ENCODE measurements at regions not wholly inside any gene's neighbourhood (a gene's known extent, or its start where the extent isn't known, plus 50 kb on each side); places are given as distances from the start of the nearest gene placed in this dataset.

GRCh38 chr12:131455218-131455506 is 255.7 kb upstream of the SFSWAP start:
- DNase-seq (ENCODE audit: unreplicated experiment) = no peak
- BruUV-seq (replicated peaks) = no TSS peak
- peaks cover 5% of the 10 kb centered on the region for H3K4me1 Mint-ChIP-seq (ENCODE audit: insufficient read depth, unreplicated experiment)
- no peak overlapping the region for H3K27ac Mint-ChIP-seq (ENCODE audit: low read depth, unreplicated experiment)
- H3K9me3 Mint-ChIP-seq (ENCODE audit: unreplicated experiment) = no peaks in the 10 kb centered on the region
- no peak for TF ChIP-seq CTCF (IDR thresholded peaks at IDR 0.05; ENCODE audit: unreplicated experiment)
- ChIA-PET CTCF (interaction anchor here (0.6 to 7.7 kb wide), 19 partner anchors 8 to 413 kb away, joined by 3 to 104 read pairs (median 5); no protein-coding TSS in a partner anchor), POLR2A (interaction anchor here (1.7 kb wide), 1 partner anchor 350 kb away, joined by 6 read pairs; no protein-coding TSS in a partner anchor)
- intact Hi-C loops (cut with micrococcal nuclease) = loop anchor here (2.0 kb wide), 1 partner anchor 538 kb away; no protein-coding TSS in a partner anchor
- no peaks in the 10 kb centered on the region for H3K36me3 Mint-ChIP-seq (ENCODE audit: insufficient read depth, unreplicated experiment)
- H3K27me3 Mint-ChIP-seq (ENCODE audit: insufficient read depth, unreplicated experiment) = peaks cover 49% of the 10 kb centered on the region
- H3K4me3 Mint-ChIP-seq (ENCODE audit: unreplicated experiment) = no peak overlapping the region

GRCh38 chr12:131455581-131456110 is 255.2 kb upstream of the SFSWAP start:
- H3K36me3 Mint-ChIP-seq (ENCODE audit: insufficient read depth, unreplicated experiment) = no peaks in the 10 kb centered on the region
- H3K4me3 Mint-ChIP-seq (ENCODE audit: unreplicated experiment) = no peak overlapping the region
- no TSS peak for BruUV-seq (replicated peaks)
- no peaks in the 10 kb centered on the region for H3K9me3 Mint-ChIP-seq (ENCODE audit: unreplicated experiment)
- H3K27ac Mint-ChIP-seq (ENCODE audit: low read depth, unreplicated experiment) = no peak overlapping the region
- CTCF ChIA-PET = interaction anchor here (0.6 to 7.7 kb wide), 14 partner anchors 8 to 1106 kb away, joined by 3 to 104 read pairs (median 5); no protein-coding TSS in a partner anchor
- no peak for DNase-seq (ENCODE audit: unreplicated experiment)
- POLR2A ChIA-PET = no interaction called here
- peaks cover 5% of the 10 kb centered on the region for H3K4me1 Mint-ChIP-seq (ENCODE audit: insufficient read depth, unreplicated experiment)
- peaks cover 54% of the 10 kb centered on the region for H3K27me3 Mint-ChIP-seq (ENCODE audit: insufficient read depth, unreplicated experiment)
- TF ChIP-seq CTCF (IDR thresholded peaks at IDR 0.05; ENCODE audit: unreplicated experiment) = no peak
- intact Hi-C loops (cut with micrococcal nuclease) = loop anchor here (2.0 kb wide), 1 partner anchor 539 kb away; no protein-coding TSS in a partner anchor

GRCh38 chr12:131456301-131457027 is 254.4 kb upstream of the SFSWAP start:
- Mint-ChIP-seq H3K36me3 (ENCODE audit: insufficient read depth, unreplicated experiment) (no peaks in the 10 kb centered on the region), H3K27ac (ENCODE audit: low read depth, unreplicated experiment) (no peak overlapping the region), H3K9me3 (ENCODE audit: unreplicated experiment) (no peaks in the 10 kb centered on the region), H3K27me3 (ENCODE audit: insufficient read depth, unreplicated experiment) (peaks cover 54% of the 10 kb centered on the region), H3K4me3 (ENCODE audit: unreplicated experiment) (no peak overlapping the region), H3K4me1 (ENCODE audit: insufficient read depth, unreplicated experiment) (peaks cover 5% of the 10 kb centered on the region)
- intact Hi-C loops (cut with micrococcal nuclease) = no loop called here
- BruUV-seq (replicated peaks) = no TSS peak
- CTCF ChIA-PET = interaction anchor here (1.3 to 7.7 kb wide), 2 partner anchors 9 to 351 kb away, joined by 3 to 104 read pairs; no protein-coding TSS in a partner anchor
- no peak for DNase-seq (ENCODE audit: unreplicated experiment)
- no peak for TF ChIP-seq CTCF (IDR thresholded peaks at IDR 0.05; ENCODE audit: unreplicated experiment)
- POLR2A ChIA-PET = no interaction called here

GRCh38 chr12:131457028-131457310 is 253.9 kb upstream of the SFSWAP start:
- Mint-ChIP-seq H3K9me3 (ENCODE audit: unreplicated experiment) (no peaks in the 10 kb centered on the region), H3K36me3 (ENCODE audit: insufficient read depth, unreplicated experiment) (no peaks in the 10 kb centered on the region), H3K27me3 (ENCODE audit: insufficient read depth, unreplicated experiment) (peaks cover 53% of the 10 kb centered on the region), H3K4me3 (ENCODE audit: unreplicated experiment) (no peak overlapping the region), H3K27ac (ENCODE audit: low read depth, unreplicated experiment) (no peak overlapping the region), H3K4me1 (ENCODE audit: insufficient read depth, unreplicated experiment) (peaks cover 5% of the 10 kb centered on the region)
- DNase-seq (ENCODE audit: unreplicated experiment) = no peak
- ChIA-PET POLR2A (no interaction called here), CTCF (no interaction called here)
- no peak for TF ChIP-seq CTCF (IDR thresholded peaks at IDR 0.05; ENCODE audit: unreplicated experiment)
- no TSS peak for BruUV-seq (replicated peaks)
- intact Hi-C loops (cut with micrococcal nuclease) = no loop called here

Data from MCF 10A (cell line).